SK-N-SH (cell line): ENCODE measurements at regions not wholly inside any gene's neighbourhood (a gene's known extent, or its start where the extent isn't known, plus 50 kb on each side); places are given as distances from the start of the nearest gene placed in this dataset.

ENCODE experiments used
- EP300 ChIP-seq, 2 experiments: IDR thresholded peaks; 2 replicates each; pipeline versions ENCODE4 v1.4.0 to v1.6.1; 2012; ENCODE audit warnings: borderline replicate concordance in 1 of 2, low read depth in 1 of 2, low read length in 1 of 2
- TF ChIP-seq, protein P1 (sequence below): fragments of 200-600 bp; sonication (generic); IDR thresholded peaks from 2 replicates; pipeline ENCODE4 v1.6.1; 2017; ENCODE audit warnings: antibody characterized with exemption, mild to moderate bottlenecking, moderate library complexity

DNA sequence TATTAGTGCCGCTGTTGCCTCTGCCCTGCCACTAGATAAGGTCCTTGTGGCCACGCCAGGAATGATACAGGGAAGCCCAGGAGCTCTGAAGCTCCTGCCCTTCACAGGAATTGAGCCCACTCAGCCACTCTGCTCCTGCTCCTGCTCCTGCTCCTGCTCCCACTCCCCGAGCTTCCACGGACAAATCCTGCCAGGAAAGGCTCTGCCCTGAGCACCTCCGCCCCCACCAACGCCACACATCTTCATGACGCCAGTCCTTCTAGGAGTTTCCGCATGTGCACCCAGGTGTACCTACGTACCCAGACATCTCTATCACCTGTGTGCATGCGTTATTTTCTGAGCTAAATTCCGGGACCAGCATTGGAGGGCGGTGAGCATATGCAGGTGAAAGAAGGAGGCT, 369.1 kb downstream of the C16orf95 start:
- TF ChIP-seq, protein P1, sequence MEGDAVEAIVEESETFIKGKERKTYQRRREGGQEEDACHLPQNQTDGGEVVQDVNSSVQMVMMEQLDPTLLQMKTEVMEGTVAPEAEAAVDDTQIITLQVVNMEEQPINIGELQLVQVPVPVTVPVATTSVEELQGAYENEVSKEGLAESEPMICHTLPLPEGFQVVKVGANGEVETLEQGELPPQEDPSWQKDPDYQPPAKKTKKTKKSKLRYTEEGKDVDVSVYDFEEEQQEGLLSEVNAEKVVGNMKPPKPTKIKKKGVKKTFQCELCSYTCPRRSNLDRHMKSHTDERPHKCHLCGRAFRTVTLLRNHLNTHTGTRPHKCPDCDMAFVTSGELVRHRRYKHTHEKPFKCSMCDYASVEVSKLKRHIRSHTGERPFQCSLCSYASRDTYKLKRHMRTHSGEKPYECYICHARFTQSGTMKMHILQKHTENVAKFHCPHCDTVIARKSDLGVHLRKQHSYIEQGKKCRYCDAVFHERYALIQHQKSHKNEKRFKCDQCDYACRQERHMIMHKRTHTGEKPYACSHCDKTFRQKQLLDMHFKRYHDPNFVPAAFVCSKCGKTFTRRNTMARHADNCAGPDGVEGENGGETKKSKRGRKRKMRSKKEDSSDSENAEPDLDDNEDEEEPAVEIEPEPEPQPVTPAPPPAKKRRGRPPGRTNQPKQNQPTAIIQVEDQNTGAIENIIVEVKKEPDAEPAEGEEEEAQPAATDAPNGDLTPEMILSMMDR: no peak
- TF ChIP-seq EP300 (IDR thresholded peaks at IDR 0.05; ENCODE audit: borderline replicate concordance in 1 of 2, low read depth in 1 of 2, low read length in 1 of 2): no peak
